Urothelium cell line (cell line): ENCODE measurements at regions not wholly inside any gene's neighbourhood (a gene's known extent, or its start where the extent isn't known, plus 50 kb on each side); places are given as distances from the start of the nearest gene placed in this dataset.

Source experiments
- DNase-seq: peaks from one replicate; pipeline ENCODE4 v3.0.0; 2011; ENCODE audit warnings: low spot score, mixed read lengths
- FAIRE-seq: peaks from 2 replicates; lab custom pipeline; 2011; peaks lifted over from hg19 to GRCh38; lab: Jason Lieb, UNC

DNA sequence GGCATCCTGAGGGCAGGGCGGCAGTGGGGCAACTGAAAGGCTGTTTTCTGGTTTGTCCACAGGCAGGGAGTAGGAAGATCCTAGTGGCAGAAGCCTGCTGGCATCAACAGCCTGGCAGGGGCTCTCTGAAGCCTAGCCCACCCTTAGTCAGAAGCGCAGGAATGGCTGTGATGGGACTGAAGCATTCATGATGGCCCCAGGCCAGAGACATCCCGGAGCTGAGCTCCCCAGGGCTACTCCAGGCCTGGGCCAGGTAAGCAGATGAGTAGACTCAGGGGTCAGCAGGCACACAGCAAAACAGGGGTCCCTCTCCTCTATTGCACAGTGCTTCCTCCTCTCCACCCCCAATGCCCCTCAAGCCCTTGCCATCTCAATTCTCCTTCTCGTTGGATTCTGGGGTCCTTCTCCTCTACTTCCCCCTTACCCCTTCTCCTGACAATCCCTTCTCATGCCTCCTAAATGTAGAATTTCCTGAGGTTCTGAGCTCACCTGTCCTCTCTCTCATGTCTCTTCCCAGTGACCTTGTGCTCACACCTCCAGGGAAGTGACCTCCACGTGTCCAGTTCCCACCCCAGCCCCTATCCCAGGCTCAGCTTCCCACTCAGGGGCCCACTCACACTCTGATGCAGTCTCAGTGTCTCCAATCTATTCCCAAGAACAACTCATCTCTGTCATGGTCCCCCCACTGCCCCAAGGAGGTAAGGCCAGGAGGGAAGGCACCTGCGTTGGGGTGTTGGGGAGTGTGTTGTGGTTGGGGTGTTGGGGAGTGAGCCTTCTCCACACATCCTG, 158.7 kb upstream of the ZNF507 start:
- no peak for FAIRE-seq
- no peak for DNase-seq

DNA sequence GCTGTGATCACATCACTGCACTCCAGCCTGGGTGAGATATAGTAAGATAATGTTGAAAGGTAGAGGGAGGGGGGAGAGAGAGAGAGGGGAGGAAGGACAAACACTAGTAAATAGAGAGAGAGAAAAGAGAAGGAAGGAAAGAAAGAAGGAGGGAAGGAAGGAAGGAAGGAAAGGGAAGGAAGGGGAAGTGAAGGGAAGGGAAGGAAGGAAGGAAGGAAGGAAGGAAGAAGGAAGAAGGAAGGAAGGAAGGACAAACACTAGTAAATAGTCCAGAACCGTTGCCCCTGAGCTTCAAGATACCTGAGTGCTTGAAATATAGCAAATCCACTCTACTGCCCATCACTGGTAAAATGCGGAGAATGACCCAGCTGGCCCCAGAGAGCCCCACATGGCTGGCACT, 156.5 kb upstream of the ZNF507 start:
- FAIRE-seq (no peak), DNase-seq (no peak)

DNA sequence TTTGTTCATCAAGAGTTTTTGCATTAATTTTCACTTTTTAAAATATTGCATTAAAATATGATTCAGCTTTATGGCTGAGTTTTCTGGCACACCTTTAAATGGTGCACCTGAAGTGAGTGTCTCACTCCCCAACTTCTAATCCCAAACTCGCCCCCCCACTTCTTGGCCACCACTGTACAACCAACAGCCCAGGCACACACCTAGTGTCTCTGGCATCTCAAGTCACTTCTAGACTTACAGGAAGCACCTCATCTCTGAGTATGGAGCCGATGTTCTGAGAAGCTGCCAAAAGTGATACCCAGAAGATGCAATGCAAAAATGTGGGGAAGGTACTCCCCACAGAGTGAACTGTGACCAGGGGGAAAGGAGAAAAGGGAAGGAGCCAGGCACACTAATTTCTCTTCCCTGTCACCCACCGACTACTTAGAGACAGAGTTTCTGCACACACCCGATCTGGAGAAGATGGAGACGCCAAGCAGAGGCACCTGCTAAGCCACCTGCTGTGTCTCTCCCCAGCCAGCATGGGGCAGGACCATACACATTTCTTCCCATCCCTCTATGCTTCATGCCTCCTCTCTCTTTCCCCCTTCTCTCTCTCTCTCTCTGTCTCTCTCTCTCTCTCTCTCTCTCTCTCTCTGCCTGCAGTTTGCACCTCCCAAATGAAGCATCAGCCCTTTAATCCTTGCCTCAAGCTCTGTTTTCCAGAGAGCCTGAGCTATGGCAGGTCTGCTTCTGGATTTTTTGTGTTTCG, 155.3 kb upstream of the ZNF507 start:
- FAIRE-seq: no peak
- no peak for DNase-seq

DNA sequence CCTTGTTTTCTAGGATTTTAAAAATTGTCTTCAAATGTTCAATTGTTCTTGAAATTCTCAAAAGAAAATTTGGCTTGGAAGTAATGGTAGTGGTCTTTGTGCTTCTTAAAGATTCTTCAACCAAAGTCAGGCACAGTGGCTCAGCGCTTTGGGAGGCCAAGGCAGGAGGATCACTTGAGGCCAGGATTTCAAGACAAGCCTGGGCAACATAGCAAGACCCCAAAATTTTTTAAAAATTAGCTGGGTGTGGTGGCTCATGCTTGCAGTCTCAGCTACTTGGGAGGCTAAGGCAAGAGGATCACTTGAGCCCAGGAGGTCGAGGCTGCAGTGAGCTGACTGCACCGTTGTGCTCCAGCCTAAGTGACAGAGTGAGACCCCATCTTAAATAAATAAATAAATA, 153.5 kb upstream of the ZNF507 start:
- DNase-seq: no peak
- no peak for FAIRE-seq

DNA sequence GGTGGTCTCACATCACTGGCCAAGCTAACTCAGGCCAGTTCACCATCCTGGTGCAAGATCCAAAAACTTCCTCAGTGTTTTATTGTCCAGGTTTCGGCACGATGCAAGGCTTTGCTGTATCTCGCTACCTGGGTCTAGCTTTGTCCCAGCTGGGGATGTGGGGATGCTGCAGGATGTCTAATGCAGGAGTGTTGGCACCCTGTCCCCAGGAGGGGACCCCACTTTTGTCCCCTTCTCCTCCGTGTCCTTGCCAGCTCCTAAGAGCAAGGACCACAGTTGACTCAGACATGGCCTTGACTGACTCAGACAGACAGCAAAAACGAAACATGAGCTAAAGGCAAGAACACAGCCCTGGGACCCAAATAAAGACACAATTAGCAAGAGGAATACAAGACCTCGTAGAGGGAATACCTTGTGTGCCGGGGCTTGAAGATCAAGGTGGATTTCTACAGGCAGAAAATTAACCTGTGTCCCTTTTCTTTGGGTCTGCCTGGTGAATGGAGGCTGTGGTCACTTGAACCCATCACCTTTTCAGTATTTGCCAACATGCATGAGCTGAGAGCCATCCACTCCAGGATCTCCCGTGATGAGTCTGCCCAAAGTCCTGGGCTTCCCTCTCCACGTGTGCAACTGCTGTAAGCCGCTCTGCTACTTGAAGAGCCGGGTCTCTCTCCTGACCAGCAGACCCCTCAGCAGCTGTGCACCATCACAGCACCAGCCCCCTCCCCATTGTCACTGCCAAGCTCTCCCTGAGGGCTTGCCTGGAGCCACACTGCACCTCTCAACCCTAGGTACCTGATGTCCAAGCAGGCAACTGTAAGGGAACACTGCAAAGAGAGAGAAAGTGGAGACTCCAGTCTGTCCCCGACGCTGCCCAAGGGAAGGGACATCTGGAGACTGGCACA, 149.5 kb upstream of the ZNF507 start:
- FAIRE-seq (no peak), DNase-seq (no peak)

DNA sequence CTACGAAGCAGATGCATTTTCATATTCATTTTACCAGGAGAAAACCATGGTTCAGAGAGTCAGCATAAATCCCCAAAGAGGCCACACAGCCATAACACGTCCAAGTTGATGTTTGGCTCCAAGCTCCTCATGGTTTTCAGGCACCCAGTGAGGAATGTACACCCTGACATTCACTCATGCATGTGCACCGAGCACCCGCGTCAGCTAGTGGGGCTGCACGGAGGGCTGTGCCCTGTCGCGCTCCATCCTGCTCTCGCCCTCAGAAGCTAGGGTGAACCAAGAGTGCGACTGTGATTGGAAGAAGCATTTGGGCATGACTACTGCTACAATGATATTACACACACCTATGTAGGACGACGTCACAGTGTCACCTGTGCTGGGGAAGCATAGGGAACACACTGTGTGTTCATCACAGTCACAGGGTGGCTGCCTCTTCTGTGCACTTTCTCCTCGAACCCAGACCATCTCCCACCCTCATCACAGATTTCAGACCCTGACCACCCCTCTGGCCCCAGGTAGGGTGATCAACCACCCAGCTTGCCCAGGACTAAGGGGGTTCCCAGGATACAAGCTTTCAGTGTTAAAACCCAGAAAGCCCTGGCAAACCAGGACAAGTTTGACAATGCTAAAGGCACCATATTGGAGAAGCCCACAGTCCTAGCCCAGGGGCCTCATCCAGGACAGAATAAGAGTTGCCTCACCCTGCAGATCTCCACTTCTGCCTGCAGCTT, 148.6 kb upstream of the ZNF507 start:
- no peak for FAIRE-seq
- no peak for DNase-seq

DNA sequence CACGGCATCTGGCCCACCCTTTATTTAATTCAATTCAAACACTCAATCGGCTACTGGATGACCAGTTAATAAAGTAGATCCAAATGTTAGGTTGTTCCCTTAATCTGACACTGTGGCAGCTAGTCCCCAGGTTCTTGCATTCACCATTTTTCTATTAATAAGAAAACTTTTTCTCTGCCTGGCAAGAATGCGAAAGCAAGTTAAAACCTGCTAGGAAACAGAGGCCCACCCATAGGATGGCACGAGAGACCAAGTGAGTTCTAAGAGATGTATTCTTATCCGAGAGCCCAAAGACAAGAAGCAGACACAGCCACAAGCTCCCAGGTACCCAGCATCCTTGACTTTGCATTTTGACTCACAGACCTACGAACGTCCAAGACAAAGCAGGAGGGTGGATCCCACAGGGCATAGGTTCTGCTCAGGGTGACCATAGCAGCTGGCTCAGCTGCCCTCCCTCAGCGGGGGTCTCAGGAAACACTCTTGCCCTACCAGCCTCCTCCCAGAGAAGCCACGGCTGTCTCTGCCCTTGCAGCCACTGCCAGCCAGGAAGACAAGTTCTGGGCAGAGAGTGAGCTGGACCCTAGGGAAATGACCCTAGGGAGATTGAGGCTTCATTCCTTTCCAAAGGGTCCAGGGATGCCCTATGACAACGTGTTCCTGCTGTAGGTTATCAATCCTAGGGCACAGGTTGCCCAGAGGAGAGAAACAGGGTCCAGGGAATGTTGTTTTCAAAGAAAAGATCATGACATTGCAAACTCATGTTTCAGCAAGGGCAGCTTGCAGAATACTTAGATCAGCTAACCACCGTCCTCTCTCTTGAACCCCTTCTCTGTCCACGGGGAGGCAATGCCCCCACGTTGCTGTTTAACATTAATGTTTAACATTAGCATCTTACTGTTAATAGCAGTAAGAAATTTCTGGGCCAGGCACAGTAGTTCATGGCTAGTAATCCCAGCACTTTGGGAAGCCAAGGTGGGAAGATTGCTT, 147.2 kb upstream of the ZNF507 start:
- FAIRE-seq (no peak), DNase-seq (no peak)

DNA sequence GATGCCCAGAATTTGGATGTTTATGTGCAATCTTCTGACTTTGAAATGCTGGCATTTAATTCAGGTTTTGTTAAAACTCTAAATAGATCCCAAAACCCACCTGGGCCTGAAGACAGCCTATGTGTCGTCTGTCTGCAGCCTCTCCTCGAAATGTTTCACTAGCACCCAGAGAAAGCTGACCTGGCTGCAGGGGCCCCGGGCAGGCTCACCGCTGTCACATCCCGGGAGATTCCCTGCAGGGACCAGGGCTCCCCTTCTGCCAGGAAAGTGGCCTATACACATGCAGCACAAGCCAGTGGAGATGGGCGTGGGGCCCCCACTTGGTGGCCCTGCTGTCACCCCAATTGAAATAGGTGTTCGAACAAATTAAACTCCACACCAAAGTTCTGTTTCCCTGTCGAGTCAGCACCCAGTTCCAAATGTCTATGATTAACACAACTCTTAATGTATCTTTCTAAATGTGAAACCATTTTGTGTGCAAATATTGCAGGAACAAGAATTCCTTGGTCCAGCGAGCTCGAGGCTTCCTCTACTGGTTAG, 145.8 kb upstream of the ZNF507 start:
- no peak for FAIRE-seq
- DNase-seq: no peak

DNA sequence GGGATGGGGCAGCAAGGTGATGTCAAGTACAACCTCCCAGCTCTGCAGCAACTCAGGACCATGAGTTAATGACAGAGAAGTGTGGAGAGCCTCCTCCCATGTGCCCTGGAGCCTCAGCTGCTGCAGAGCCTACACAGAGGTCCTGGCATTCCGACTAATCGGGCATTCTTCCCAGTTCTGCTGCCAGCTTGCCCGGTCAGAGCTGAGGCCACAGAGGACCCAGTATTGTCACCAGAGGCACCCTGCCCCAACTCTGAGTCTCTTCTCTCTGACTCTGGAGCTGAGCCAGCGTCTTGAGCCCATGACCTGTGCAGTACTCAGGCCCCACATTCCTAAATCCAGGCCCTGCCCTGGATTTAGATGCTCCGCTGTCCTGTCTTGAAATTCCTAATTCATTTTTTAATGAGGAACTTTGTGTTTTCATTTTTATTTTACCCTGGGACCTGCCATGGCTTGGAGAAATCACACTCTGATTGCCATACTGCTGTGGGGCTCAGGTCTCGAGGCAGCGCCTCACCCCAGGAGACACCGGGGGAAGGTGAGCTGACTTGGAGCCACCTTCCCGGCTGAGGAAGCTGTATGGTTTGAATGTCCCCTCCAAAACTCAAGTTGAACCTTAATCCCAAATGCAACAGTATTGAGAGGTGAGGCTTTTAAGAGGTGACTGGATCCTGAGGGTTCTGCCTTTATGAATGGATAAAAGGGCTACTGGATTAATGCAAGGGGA, 144.9 kb upstream of the ZNF507 start:
- no peak for FAIRE-seq
- no peak for DNase-seq

DNA sequence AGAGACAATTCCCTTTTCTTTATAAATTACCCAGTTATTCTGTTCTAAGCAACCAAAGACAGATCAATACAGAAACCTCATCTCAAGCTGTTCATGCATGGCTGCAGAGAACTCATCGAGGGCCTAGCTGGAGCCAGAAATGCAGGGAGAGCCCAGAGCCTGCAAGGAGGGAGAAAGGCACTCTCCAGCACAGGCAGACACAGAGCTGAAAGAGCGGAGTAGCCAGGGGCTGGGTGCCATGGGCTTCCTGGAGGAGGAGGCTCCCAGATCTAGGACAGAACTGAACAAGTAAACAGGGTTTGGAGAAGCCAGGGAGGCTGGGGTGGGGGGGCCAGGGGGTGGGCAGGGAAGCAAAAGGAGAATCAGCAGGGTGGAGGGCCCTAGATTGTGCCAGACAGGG, 144.2 kb upstream of the ZNF507 start:
- FAIRE-seq: no peak
- DNase-seq: no peak

DNA sequence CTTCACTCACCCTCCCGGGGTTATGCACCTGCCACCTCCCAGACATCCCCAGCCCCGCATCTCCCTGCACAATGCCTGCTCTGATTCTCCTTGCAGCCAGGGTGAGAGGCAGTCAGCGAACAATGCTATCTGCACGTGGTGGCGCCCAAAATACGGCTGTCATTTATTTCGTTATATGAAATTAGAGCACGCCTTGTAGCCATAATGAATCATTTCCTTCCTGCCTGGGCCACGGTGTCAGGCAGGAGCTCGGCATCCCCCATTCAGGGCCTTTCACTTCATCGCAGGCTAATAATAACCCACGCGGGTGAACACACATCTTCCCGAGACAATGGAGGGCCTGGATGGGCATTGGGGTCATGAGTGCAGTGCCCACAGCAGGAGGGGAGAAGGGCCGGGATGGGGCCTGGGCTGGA, 143.8 kb upstream of the ZNF507 start:
- FAIRE-seq (no peak), DNase-seq (no peak)

DNA sequence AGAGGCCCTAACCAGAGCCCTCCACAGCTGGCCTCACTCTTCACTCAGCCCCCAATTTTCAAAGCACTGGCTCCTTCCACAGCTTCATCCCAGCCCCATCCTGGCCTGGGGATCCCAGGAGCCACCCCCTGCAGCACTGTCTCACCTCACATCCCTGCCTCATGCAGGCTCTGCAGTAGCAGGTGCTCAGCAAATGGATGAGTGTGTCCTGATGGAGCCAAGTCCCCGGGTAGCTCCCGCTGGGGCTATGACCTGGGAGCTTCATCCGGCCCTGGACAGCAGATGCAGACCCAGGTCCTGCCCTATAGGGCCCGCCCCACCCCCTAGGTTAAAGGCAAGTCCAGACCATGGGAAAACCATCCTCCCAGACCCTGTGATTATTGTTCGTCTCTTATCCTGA, 143.2 kb upstream of the ZNF507 start:
- no peak for FAIRE-seq
- DNase-seq: no peak

DNA sequence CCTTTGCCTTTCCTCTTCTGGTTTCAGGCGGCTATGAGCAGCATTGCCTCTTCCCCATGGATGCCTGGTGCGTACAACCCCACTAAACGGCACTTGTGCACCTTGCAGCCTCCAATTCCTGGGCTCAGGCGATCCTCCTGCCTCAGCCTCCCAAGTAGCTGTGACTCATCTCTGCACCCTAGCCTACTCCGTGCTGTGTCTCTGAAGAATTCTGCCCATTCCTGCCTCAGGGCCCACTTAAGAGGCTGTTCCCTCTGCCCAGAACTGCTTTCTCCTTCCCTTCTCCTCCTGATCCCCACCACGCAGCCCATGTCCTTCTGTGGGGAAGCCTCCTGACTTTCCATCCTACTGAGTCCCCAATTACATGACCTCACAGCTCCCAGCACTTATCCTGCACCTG, 142.2 kb upstream of the ZNF507 start:
- DNase-seq (no peak), FAIRE-seq (no peak)

DNA sequence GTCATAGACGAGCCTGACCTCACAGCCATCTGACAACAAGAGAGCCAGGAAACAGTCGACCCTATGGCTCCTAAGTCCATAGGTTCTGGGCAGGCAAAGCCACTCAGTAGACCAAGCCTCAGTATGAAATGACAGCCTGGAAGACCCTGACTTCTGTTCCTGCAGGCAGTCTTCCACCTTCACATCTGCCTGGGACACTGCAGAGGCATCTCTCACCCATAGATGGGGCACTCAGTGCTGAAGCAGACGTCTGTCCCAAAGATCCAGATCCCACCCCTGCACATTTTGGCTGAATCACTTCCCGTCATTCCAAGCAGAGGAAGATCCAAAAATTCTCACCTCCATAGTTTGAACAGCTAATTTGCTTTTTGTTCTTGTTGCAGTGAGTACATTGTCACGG, 139.3 kb upstream of the ZNF507 start:
- DNase-seq (no peak), FAIRE-seq (no peak)

DNA sequence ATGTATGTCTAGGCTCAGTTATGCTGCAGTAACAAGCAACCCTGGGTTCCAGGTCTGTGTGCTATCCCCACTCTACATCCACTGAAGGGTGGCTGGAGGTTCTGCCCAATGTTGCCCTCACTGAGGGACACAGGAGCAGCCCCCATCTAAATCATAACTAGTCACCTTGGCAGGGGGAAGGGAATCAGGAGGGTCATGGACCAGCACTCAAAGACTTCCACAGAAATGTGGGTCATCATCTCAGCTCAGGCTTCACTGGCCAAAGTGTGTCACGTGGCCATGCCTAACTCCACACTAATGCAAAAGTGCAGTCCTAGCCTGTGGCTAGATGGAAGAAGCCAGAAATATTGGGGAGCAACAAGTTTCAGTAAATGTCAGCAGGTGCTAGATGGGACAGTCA, 137.3 kb upstream of the ZNF507 start:
- FAIRE-seq (peak; percentile 20), DNase-seq (no peak)

DNA sequence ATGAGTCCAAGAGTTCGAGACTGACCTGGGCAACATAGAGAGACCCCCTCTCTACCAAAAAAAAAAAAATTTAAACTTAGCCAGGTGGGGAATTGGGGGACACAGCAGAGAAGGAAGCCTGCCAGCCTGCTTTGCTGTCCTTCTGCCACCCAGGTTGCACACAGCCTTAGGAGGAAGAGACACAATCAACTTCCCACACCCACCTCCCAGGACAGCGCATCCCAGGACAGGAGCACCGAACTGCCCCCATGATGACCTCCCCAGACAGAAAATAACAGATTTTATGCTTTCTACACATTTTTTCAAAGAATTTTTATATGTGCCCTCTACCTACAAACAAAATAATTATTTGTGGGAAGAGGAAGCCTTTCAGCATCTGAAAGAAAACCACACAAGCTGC, 126.0 kb upstream of the ZNF507 start:
- no peak for DNase-seq
- no peak for FAIRE-seq

DNA sequence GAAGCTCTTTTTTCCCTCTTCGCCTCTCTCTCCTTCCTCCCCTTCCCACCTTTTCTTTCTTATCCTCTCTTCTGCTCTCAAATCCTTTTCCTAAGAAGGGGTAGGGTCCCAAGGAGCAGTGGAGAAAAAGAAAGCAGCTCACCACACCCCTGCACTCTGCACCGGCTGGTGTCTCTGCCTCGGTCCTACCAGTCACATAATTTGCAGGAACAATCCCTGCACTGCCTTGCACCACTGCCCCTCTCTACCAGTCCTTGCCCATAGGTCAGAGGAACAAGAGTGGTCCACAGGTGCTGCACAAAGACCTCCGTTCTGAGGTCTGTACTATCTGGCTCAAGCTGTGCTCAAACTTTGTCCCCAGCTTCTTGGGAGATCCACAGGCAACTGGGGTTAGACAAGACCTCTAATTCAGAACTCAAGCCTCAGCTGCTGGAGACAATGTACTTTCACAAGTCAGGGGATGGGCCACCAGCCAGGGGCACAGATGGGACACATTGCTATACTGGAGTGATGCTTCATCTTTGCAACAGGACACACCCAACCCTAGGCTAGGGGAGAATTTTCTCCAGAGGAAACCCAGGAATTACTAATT, 125.4 kb upstream of the ZNF507 start:
- FAIRE-seq (no peak), DNase-seq (no peak)

DNA sequence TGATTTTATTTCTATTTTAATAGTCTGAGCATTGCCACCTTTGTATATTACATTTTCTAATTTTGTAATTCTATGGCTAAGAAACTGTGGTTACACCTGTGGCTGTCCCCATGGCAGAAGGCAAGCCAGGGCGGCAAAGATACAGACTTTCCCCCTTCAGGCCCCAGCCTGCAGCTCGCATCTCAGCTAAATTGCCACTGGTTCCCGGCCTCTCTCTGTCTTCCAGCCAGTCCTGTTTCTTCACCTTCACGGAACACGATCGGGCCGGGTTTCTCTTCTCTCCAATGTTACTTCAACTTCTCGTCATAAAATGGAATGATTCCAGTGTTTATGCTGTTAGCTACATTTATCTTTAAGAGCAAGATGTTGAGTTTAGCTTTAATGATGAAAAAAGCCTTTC, 124.5 kb upstream of the ZNF507 start:
- FAIRE-seq (no peak), DNase-seq (no peak)
